ENCODE measurements at regions not wholly inside any gene's neighbourhood (a gene's known extent, or its start where the extent isn't known, plus 50 kb on each side); places are given as distances from the start of the nearest gene placed in this dataset.
"Not testable (repeated sequence)": the region's sequence is repeated elsewhere in the genome, so short reads cannot be mapped to it uniquely, and the experiment has no call there.

DNA sequence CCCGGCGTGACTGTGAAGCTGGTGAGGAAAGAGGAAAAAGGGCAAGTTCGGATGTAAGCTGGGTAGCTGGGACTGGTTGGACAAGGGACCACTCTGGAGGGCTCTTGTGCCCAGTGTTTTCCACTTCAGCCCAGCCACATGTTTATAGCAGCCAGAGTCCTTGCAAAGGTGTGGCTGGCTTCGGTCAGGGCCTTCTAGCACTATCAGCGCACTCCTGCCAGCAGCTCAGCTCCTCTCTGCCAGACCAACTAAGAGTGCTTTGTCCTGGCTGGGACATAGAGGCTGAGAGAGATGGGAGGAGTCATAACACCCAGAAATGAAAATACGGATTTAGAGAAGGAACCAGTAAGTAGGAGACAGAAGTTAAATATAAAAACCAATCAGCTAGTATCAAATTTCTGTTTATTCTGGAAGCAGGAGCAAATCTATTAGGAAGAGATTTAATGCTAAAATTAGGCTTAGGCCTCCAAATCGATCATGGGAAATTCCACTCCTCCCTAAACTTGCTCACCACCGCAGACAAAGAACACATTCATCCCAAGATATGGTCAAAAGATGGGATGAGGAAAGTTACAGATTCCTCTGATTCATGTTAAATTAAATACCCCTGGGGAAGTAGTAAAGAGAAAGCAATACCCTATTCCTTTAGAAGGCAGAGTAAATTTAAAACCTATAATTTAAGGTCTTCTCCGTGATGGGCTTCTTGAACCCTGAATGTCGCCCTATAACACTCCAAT, 135.0 kb downstream of the RALA start:
- no peak for DNase-seq

DNA sequence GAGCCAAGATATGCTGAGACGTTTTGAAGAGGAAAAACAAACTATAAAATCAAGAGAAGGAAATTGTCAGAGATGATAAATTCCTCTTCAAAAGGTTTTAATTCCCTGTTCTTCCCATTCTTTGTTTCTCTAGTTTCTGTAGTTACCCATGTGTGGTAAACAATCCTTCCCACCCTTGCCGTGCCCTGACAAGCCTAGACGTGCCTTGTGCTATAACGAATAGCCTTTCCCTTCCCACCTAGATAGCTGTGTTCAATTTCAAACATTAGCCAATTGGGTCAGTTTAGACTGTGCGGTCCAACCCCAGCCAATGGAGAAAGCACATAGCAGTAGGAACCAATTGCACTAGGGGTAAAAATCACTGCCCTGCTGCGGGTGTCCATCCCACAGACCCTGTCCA, 138.1 kb downstream of the RALA start:
- DNase-seq = no peak

DNA sequence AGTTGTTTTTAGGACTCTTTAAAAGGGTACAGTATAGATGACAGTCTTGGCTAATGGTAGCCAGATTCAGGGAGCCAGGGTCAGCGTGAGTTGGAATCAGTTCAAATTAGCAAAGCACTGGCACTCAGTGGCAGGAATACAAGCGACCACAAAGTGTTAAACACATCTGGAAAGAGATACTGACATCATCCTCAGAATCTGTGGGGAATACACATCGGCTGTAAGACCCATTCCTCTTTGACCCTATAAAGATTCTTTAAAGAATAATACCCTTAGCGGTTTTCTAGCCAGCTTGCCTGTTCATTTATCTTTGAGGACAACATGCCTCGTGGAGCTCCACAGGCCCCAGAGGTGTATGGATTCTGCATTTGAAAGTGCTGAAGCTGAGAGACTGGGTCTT, 139.1 kb downstream of the RALA start:
- DNase-seq = not testable (repeated sequence)

GRCh38 chr7:39762881-39763280, 139.5 kb downstream of the RALA start:
- DNase-seq = not testable (repeated sequence)

DNA sequence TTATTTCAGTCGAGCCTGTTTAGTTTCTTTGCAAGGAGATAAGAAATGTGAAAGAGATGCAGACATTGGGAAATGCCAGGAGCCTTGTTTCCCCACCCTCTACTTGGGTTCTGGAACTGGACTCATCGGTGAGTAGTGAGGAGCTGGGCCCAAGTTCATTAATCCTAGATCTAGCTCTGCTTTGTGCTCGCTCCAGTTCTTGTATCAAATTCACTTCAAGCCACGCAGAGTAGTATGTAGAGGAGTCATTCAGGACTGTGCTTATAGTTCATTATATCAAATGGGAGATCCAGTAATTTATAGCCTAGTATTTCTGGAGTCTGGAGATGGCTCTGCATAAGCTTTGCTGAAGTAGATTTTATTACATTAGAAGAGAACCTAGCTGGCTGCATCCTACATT, 142.5 kb downstream of the RALA start:
- DNase-seq = not testable (repeated sequence)

DNA sequence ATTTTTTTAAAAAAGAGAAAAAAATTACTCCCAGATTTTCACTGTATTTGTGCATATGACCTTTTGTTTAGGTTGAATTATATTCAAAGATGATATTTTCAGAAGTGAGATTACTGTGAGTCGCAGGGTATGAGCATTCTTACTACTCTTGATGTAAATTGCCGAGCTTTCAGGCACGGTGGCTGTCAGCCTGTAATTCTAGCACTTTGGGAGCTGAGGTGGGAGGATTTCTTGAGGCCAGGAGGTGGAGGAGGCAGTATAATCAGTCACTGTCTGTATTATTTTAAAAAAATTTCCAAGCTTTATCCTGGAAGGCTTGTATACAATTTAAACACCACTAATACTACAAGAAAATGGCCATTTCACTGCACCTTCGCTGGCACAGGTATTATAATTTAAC, 145.1 kb downstream of the RALA start:
- not testable (repeated sequence) for DNase-seq

DNA sequence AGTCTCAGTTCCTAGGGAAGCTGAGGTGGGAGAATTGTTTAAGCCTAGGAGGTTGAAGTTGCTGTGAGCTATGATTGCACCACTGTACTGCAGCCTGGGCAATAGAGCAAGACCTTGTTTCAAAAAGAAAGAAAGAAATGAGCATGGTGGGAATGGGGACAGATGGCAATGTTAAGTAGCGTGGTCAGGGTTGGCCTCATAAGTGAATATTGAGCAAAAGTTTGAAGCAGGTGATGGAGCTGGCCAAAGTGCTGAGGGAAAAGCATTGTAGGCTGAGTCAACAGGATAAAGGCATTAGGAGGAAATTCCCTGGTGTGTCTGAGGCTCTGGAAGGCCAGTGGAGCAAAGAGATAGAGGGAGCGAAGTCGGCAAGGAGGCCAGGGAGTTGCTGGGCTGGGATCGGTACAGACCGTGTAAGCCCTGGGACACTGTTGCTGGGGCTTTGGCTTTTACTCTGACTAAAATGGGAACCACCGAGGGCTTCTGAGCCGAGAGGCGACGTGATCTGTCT, 151.0 kb downstream of the RALA start:
- DNase-seq = not testable (repeated sequence)

DNA sequence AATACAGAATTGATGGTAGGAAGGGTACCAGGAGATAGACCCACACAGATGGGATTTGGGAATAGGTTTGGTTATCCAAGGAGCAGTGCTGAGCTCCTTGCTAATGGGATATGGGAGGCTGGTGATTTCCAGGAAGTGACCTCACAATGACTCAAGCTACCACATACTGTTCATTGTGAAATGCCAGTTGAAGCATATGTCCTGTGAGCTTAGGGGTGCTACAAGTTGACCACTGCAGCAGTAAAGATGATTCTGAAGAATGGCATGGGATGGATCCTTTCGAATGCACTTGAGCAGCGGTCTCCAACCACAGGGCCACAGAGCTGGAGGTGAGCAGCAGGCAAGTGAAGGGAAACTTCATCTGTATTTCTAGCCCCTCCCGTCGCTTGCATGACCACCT, 158.2 kb downstream of the RALA start:
- not testable (repeated sequence) for DNase-seq

- not testable (repeated sequence) for DNase-seq
Measured at GRCh38 chr7:39786440-39786839, 163.1 kb downstream of the RALA start.

DNA sequence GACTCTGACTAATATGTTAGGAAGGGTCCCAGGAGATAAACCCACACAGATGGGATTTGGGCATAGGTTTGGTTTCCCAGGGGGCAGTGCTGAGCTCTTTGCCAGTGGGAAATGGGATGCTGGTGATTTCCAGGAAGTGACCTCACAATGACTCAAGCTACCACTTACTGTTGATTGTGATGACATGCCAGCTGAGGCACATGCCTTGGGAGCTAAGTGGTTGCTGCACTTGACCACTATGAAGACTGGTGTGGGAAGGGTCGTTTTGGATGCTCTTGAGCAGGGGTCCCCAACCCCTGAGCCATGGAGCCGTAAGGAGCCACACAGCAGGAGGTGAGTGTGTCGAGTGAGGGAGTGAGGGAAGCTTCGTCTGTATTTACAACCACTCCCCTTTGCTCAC, 159.0 kb upstream of the CDK13 start:
- DNase-seq = not testable (repeated sequence)

GRCh38 chr7:39791911-39792310, 158.1 kb upstream of the CDK13 start:
- peak in 1 of 2 experiments; percentile 7 for DNase-seq

GRCh38 chr7:39793026-39793425, 157.0 kb upstream of the CDK13 start:
- not testable (repeated sequence) for DNase-seq

- DNase-seq = not testable (repeated sequence)
Measured at GRCh38 chr7:39793851-39794250, 156.2 kb upstream of the CDK13 start.

DNA sequence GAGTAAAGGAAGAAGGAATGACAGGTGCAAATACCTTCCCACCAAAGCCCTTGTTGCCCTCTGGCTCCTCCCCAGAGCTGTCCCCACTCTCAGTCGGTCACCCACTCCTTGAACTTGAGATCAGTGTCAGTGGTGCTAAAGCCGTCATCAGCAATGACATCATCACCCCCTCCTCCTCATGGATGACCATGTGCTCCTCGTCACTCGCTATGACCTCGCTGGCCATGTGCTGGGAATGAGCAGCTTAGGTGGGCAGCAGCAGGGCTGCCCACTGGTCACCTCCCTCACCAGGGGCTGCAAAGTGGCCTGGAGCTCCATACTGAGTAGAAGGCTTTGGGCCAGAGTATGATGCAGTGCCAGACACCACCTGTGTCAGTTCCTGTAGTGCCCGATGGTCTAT, 153.1 kb upstream of the CDK13 start:
- not testable (repeated sequence) for DNase-seq

DNA sequence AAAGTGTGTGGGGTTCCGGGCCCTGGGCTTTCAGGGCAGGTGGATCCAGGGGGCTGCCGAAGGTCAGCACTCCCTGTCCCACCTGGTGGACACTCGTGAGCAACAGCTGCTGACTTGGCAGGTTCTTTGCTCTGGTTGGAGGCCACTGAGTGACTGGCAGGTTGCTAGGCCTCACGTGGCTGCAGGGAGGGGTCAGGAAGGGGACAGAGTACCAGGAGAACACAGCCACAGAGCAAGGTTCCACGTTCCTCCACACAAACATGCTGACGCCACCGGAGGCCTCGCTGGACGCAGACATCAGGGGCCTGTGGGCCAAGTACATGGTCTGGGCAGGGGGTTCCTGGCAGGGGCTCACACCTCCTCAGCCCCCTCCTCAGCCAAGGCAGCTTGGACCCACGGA, 152.0 kb upstream of the CDK13 start:
- DNase-seq = not testable (repeated sequence)

DNA sequence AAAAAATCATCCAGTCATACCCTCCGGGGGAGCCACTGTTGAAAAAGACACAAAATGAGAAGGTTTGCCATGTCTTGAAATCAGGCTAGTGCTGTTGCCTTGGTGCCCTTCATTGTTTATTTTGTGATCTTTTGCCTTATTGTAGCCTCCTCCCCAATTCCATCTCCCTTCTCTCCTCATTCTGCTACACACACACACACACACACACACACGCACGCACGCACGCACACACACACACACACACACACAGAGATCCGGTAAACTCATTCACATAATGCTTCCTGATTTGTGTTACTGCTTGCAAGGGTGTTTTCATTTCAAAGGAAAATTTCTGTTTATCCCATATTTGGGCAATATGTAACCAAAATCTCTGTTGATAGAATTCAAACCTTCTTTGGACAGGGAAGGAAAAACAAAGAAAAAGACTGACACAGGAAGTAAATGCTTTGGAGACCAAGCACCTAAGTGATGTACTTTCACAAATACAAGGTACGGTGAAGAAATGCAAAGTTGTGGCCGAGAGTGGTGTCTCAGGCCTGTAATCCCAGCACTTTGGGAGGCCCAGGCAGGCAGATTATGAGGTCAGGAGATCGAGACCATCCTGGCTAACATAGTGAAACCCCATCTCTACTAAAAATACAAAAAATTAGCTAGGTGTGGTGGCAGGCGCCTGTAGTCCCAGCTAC, 141.1 kb upstream of the CDK13 start:
- DNase-seq = no peak

DNA sequence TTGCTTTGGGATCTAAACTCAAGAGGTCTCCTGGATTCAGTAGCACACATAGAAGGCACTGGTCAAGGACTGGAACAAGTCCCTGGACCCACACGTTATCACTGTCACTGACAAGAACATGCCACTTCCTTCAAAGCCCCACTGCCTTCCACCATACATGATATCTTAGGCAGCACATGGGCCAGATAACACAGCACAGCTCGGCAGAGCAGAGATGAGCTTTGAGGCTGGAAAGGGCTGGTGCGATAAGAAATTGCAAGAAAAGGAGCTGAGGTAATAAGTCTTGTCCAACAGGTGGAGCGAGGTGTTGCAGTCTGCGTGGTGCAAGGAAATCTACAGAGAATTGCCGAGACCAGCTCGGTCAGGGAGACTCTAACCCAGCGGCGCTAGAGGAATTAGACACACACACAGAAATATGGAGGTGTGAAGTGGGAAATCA, 139.8 kb upstream of the CDK13 start:
- no peak for DNase-seq

DNA sequence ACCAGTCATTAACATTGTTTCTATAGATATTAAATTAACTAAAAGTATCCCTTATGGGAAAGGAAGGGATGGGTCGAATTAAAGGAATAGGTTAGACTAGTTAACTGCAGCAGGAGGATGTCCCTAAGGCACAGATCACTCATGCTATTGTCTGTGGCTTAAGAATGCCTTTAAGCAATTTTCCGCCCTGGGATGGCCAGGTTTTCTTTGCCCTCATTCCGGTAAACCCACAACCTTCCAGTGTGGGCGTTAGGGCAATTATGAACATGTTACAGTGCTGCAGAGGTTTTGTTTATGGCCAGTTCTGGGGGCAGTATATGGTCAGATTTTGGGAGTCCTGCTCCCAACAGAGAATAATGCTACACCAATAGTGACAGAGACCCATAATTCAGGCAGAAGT, 139.3 kb upstream of the CDK13 start:
- no peak for DNase-seq

- no peak for DNase-seq
Measured at GRCh38 chr7:39811161-39811614, 138.9 kb upstream of the CDK13 start.

DNA sequence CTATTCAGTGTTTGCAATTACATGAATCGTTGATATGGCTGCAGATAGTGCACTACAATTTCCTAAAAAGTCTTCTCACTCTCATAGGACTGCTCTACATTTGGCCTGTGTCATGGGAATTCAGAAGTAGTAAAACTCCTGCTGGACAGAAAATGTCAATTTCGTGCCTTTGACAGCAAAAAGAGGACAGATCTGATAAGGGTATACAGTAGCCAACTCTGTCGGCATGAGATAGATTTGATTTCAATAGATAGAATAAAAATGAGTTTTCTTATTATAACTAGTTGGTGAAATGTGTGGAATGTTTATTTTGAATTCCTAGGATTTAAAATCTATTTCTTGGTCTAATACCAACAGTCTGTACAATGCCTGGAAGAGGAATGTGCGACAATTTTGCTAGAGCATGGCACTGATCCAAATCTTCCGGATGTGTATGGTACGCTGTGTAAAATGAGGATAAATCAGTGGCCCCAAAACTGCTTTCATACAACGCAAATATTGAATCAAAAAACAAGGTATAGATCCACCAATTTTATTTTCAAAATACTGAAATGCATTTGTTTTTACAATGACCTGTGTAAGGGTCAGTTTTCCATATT, 133.5 kb upstream of the CDK13 start:
- no peak for DNase-seq

DNA sequence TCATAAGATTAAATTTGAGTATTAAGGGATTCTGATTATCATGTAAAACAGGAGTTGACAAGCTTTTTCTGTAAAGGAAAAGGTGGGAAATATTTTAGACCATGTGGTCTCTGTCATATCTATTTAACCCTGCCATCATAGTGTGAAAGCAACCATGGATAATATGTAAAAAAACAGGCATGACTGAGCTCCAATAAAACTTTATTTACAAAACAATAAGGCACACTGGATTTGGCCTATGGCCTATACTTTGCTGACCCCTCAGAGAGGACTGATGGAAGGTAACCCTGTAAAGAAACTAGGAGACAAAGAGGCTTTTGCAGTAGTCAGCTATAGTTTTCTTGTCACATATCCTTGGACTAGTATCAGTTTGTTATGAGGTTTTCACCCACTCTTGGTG, 130.5 kb upstream of the CDK13 start:
- DNase-seq = no peak

DNA sequence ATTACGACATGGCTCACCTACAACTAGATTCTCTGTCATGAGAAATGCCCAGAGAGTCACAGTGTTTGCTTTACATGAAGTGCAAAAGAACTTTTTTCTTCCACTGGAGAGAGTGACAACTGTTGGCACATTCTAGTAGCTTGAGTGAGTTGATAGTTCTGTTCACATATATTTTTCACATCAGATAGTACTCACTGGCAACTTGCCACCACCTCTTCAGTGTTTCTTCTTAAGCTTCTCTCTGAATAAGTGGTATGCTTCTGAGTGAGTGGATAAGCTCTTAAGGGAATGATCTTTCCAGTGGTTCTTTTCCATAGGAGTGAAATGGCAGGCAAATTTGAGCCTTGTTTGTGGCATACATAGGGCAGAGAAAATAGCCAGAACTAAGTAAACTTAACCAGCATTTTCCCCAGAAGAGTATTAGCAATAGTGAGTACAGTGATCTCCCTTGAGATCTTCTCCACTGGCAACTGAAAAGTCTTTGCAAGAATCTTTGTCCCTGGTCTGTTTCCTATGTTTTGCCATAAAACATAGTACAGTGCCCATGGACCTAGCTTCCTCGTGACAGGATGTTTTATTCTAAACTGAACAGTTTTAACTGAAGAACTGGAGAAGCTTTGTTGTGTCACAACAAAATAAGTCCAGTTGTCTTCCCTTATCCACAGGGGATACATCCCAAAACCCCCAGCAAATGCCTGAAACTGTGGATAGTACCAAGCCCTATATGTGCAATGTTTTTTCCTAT, 125.4 kb upstream of the CDK13 start:
- DNase-seq = no peak

DNA sequence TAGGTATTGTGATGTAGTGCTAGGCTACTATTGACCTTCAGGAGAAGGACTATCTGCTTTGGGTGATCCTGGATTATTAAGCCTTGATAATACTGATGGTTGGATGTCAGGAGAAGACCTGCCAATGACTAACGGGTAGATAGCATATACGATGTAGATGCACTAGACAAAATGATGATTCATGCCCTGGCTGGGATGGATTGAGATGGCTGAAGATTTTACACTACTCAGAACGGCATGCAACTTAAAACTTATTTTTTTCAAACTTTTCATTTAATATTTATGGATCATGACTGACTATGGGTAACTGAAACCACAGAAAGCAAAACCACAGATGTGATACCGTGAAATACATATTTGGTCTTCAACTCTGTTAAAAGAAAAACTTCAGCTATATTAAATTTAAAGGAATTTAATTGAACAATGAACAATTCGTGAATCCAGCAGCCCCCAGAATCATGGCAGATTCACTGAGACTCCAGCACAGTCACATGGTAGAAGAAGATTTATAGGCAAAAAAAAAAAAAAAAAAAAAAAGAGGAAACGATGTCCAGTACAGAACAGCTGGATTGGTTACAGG, 124.6 kb upstream of the CDK13 start:
- no peak for DNase-seq

Data from activated CD4-positive, alpha-beta T cell treated with anti-CD3 and anti-CD28 coated beads, Interleukin-2, amount 50 U/mL, for 48 hours (primary cell).